Mesenteric fat pad (tissue), 1 donor: ENCODE measurements at regions not wholly inside any gene's neighbourhood (a gene's known extent, or its start where the extent isn't known, plus 50 kb on each side); places are given as distances from the start of the nearest gene placed in this dataset.
"Not testable (repeated sequence)": the region's sequence is repeated elsewhere in the genome, so short reads cannot be mapped to it uniquely, and the experiment has no call there.

Experiments
- DNase-seq: peaks from one replicate; pipeline ENCODE4 v3.0.0-alpha.2; 2020; ENCODE audit warnings: low spot score
- donor health status: DM: yes; HTN: yes; CAD: no.

GRCh38 chr6:50899306-50899870 is 80.7 kb downstream of the TFAP2B start:
- DNase-seq = no peak

DNA sequence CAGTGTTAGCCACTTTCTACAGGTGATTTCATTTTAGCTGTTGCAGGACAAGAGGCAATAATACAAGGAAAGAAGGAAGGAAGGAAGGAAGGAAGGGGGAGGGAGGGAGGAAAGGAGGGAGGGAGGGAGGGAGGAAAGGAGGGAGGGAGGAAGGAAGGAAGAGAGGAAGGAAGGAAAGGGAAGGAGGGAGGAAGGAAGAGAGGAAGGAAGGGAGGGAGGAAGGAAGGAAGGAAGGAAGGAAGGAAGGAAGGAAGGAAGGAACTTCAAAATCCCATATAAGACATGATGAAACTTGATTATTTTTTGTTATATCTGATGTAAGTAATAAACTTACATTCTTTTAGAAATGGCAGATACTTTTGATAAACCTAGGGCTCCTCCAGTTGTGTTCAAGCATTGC is 83.6 kb downstream of the TFAP2B start:
- DNase-seq = no peak

- no peak for DNase-seq
Observed at GRCh38 chr6:50905297-50905696, 86.6 kb downstream of the TFAP2B start.

- DNase-seq = no peak
Observed at GRCh38 chr6:50907565-50907964, 88.9 kb downstream of the TFAP2B start.

DNA sequence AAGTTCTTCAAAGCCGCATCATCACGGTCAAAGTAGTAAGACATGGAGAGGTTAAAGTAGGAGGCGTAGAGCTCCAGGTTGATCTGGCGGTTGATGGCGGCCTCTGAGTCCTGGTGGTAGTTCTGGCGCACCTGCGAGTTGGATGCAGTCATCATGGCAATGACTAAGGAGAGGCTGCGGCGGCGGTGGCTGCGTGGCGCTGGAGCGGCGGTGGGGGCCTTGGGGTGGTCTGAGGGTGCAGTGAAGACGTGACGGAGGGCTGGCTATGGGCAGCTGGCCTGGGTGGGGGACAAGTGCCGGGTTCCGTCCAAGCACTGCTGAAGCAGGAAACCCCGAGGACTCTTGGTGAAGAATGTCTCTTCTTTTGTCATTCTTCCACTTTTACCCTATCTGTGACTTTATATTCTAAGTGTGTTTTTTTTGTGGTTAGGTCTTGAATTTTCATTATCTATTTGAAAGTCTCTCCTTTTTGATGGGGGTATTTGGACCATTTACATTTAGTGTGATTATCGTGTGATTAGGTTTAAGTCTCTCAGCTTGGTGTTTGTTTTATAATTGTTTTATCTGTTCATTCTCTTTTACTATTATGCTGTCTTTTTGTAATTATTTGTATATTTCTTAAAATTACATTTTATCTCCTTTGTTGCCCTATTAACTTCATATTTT is 94.6 kb downstream of the TFAP2B start:
- no peak for DNase-seq

DNA sequence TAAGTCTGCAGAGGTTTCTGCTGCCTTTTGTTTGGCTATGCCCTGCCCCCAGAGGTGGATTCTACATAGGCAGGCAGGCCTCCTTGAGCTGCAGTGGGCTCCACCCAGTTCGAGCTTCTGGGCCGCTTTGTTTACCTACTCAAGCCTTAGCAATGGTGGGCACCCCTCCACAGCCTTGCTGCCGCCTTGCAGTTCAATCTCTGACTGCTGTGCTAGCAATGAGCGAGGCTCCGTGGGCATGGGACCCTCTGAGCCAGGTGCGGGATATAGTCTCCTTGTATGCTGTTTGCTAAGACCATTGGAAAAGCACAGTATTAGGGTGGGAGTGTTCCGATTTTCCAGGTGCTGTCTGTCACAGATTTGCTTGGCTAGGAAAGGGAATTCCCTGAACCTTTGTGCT is 102.7 kb downstream of the TFAP2B start:
- DNase-seq = not testable (repeated sequence)

DNA sequence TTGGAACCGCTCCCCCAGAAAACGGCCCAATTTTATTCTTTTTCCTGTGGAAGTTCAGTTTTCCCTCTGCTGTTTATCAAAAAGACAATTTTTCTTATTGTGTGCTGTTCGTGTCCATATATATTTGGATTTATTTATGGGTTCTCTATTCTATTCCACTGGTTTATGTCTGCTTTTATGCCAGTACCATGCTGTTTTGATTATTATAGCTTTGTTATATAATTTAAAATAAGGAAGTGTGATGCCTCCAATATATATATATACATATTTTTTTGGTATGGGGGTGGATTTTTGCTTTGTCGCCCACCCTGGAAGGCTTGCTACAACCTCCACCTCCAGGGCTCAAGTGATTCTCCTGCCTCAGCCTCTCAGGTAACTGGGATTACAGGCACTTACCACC is 103.3 kb downstream of the TFAP2B start:
- no peak for DNase-seq

DNA sequence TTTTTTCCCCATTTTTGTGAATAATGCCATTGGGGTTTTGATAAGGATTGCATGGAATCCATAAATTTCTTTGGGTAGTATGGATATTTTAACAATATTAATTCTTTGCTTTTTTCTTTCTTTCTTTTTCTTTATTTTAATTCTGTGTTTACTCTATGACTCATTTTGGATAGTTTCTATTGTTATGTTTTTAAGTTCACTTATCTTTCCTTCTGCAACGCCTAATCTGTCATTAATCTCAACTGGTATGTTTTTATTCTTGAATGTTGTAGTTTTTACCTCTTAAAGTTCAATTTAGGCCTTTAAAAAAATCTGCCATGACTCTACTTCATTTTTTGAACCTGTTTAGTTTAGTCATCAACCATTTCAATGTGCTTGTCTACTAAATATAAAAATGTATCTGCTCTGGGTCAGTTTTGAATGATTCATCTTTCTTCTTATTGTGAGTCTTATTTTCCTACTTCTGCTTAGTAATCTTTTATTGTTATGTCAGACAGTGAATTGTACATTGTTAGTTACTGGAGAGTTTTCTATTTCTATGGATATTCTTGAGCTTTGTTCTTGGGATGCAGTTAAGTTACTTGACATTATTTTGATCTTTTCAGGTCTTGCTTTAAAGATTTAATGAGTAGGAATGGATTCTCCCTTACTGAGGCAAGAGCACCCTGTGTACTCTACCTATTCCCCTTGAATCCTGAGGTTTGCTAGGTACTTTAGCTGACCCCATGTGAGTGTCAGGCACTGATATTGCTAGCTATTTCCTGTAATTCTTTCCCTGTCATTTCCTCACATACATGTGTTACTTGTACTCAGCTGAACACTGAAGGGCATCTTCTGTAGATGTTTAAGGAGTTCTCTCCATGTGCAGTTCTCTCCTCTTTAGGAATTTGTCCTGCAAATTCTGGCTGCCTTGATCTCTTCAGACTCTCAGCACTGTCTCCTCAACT is 104.2 kb downstream of the TFAP2B start:
- DNase-seq = no peak

GRCh38 chr6:50924758-50925157 is 106.1 kb downstream of the TFAP2B start:
- no peak for DNase-seq

DNA sequence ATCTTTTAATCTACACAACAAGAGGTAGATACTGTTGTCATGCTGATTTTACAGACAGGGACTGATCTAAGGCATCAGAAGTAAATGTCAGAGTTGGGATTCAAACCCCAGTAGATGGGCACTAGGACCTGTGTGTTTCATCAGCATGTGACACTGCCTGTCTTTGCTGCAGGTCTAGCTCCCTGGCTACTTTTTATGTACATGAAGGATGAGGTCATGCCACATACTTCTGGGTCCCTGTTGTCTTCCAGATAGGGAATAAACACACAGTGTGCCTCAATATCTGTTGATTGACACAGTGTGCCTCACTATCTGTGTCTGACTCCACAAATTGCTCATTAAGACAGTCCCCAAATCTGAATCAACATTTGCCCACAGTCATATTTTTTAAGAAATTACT is 106.9 kb downstream of the TFAP2B start:
- DNase-seq = no peak

- DNase-seq = no peak
Observed at GRCh38 chr6:50925981-50926380, 107.3 kb downstream of the TFAP2B start.

DNA sequence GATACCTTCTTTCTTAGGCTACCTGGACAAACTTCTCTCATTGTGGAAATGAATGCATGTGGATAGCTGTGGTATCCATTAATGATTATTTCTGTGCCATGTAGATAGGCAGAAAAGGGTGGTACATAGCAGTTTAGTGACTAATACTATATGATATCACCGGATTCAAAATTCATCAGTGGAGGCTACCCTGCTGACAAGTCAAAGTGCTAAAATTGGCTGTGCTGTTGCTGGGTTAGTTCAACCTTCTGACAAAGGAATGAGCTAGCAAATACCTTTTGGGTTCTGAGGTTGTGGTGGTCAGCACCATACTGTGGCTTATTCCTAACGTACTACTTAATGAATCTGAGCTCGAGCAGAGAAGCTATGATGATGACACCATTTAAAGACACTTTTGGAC is 109.1 kb downstream of the TFAP2B start:
- DNase-seq = no peak

DNA sequence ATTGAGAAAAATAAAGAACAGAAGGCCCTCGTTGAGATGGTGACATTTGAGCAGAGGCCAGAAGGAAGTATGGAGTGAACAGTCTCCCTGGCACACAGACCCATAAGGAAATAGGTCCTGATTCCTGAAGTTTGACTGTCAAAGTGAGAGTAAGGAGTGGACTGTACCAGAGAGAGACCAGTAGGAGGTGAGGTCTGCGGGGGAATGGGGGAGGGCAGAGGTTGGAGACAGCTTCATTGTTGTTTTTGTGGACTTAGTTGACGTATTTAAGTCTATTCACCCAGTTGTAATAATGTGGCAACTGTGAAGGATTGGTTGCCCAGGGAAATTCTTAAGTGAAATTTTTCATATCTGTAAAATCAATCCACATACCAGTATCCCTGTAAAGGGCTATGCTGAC is 110.7 kb downstream of the TFAP2B start:
- DNase-seq = no peak

DNA sequence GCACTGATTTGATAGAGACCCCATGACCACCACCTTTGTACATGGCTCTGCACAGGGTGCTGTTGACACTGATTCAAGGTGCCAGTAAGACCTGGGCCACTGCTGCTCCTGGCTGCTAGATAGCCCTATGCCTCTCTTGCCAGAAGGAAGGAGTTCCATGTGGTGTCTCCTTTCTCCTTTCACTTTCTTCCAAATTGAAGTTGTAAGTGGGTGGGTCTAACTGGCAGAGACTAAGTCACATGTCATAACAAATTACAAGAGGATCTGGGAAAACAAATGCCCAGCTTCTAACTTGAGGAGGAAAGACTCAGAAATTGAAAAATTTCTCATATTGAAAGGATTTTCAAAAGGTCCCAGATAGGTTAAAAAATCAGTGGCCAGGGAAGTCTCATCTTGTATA is 116.8 kb downstream of the TFAP2B start:
- DNase-seq = no peak

DNA sequence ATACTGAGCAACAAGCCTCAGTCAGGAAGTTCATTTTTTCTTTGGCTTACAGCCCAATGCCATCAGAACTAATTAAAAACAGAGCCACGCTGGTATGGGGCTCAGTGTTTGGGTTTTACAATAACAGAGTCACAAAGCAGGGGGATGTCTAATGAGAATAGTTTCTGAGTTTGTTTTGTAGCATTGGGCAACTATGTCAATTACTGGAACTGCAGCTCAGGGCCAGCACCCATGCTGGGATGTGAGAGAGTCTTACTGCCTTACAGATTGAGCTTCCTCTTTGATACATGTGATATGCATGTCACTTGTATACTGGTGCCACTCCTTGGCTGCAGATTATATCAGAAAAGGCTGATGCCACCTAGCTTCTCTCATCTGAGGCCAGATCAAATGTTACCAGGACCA is 117.6 kb downstream of the TFAP2B start:
- no peak for DNase-seq

- no peak for DNase-seq
Observed at GRCh38 chr6:50939931-50940330, 121.3 kb downstream of the TFAP2B start.

GRCh38 chr6:50945789-50946188 is 127.1 kb downstream of the TFAP2B start:
- no peak for DNase-seq

DNA sequence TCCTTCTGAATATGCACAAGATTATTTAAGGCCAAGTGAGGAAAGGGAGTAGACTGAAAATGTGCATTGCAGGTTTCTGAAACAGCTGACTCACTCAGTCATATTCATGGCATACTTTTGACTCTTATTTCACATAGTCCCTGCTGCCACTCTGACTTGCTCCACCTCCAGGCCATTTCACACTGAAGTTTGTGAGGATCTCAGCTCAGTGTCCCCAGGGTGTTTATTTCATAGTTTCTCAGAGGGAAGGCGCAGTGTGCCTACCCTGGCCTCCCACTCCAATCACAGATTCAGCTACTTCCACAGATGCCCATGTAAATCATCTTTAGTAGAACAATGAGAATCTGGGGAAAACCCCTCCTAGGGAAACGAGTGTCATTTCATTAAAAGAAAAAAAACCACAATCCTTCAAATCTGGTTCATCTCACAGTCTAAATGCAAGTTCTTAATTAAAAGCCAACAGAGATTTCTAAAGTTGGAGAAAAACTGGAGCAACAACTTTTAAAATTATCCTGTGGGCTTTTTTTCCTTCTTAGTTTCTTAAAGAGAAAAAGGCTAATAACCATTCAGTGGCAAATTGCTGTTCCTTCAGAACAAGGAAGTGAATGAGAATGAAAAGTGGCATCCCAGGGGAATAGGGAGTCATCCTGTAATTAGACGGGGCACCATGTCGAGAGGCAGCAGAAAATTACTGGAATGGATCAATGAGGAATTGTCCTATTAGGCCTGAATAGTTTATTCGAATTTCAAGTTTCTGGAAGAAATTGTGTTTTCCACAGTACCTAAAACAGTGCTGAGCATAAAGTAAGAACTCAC is 133.6 kb downstream of the TFAP2B start:
- no peak for DNase-seq

DNA sequence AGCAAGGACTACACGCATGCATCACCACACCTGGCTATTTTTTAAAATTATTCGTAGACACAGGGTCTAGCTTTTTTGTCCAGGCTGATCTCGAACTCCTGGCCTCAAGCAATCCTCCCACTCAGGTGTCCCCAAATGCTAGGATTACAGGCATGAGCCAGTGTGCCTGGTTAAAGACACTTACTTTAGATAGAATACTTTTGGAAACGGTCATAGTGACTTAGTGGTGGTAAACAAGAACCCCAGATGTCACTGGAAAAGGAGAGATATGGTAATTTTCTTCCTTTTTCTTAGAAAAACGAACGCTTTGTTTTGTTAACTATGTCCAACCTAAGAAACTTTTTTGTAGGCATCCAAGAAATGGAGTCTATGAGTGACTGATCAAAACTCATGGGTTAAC is 137.3 kb downstream of the TFAP2B start:
- DNase-seq = no peak

DNA sequence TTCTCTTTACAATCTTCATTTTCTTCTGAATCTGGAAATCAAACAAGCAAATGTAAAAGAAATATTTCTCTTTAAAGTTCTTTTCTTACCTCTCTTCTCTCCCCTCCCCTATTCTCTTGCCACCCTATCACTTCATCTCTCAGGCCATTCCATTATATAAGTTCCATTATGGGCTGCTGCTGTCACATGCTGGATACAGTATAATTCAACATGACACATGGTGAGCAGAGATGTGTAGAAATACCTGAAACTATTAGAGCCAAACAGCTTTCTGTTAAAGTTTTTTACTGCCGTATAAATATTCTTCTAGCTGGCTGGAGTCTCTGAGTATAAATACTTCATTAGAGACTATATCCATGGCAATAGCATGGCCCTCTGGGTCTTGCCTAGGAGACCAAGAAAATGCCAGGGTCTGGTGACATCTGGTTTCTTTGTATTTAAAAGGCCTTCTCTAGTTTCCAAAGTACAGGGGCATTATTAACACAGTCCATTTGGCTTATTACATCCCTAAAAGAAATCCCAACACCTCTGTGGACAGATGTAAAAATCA is 139.6 kb downstream of the TFAP2B start:
- no peak for DNase-seq

DNA sequence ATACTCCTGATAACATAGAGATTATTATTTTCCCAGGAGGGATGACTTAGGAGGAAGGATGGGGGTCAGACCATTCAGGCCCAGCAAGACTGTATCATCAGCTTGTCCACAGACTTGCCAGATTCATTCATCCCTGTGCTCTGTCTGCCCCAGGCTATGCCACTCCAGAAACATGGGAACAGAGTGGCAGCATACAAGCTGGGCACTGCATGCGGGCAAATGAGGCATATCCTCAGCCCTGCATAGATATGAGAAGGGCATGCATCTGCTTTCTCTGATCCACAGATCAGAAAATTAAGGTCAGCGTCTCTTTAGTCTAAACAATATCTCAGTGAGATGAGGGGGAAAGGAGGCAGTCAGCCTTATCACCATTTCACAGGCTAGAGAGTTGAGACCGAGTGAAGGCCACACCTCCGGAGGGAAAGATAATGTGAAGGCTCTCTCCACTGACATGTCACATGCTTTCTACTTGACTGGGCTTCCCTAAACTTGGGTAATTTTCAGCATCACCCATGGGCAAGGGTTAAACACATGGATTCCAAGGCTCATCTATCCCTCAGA is 140.5 kb downstream of the TFAP2B start:
- no peak for DNase-seq
